ENCODE measurements at regions not wholly inside any gene's neighbourhood (a gene's known extent, or its start where the extent isn't known, plus 50 kb on each side); places are given as distances from the start of the nearest gene placed in this dataset.

DNA sequence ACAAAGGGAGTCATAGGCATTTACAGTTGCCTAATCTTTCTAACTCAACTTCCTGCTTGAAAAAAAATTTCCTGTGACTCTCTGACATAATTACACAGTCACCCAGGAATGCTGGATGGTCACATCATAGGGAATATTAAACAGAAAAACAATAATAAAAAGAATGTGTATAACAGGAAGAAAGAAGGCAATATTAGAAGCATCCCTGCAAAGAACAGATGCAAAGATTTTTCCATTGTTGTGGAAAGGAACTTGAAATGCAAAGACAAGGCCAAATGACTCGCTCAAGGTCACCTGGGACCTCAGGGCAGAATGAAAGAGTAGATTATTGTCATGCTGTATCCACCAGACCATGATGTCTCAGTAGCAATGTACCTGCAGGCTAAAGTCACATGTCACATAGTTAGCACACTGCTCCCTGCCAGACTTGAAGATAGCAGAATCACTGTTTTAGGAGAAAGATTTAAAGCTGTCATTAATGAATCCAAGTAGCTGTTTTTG is 184.3 kb downstream of the CYYR1 start (continued):
- TF ChIP-seq, protein P1, sequence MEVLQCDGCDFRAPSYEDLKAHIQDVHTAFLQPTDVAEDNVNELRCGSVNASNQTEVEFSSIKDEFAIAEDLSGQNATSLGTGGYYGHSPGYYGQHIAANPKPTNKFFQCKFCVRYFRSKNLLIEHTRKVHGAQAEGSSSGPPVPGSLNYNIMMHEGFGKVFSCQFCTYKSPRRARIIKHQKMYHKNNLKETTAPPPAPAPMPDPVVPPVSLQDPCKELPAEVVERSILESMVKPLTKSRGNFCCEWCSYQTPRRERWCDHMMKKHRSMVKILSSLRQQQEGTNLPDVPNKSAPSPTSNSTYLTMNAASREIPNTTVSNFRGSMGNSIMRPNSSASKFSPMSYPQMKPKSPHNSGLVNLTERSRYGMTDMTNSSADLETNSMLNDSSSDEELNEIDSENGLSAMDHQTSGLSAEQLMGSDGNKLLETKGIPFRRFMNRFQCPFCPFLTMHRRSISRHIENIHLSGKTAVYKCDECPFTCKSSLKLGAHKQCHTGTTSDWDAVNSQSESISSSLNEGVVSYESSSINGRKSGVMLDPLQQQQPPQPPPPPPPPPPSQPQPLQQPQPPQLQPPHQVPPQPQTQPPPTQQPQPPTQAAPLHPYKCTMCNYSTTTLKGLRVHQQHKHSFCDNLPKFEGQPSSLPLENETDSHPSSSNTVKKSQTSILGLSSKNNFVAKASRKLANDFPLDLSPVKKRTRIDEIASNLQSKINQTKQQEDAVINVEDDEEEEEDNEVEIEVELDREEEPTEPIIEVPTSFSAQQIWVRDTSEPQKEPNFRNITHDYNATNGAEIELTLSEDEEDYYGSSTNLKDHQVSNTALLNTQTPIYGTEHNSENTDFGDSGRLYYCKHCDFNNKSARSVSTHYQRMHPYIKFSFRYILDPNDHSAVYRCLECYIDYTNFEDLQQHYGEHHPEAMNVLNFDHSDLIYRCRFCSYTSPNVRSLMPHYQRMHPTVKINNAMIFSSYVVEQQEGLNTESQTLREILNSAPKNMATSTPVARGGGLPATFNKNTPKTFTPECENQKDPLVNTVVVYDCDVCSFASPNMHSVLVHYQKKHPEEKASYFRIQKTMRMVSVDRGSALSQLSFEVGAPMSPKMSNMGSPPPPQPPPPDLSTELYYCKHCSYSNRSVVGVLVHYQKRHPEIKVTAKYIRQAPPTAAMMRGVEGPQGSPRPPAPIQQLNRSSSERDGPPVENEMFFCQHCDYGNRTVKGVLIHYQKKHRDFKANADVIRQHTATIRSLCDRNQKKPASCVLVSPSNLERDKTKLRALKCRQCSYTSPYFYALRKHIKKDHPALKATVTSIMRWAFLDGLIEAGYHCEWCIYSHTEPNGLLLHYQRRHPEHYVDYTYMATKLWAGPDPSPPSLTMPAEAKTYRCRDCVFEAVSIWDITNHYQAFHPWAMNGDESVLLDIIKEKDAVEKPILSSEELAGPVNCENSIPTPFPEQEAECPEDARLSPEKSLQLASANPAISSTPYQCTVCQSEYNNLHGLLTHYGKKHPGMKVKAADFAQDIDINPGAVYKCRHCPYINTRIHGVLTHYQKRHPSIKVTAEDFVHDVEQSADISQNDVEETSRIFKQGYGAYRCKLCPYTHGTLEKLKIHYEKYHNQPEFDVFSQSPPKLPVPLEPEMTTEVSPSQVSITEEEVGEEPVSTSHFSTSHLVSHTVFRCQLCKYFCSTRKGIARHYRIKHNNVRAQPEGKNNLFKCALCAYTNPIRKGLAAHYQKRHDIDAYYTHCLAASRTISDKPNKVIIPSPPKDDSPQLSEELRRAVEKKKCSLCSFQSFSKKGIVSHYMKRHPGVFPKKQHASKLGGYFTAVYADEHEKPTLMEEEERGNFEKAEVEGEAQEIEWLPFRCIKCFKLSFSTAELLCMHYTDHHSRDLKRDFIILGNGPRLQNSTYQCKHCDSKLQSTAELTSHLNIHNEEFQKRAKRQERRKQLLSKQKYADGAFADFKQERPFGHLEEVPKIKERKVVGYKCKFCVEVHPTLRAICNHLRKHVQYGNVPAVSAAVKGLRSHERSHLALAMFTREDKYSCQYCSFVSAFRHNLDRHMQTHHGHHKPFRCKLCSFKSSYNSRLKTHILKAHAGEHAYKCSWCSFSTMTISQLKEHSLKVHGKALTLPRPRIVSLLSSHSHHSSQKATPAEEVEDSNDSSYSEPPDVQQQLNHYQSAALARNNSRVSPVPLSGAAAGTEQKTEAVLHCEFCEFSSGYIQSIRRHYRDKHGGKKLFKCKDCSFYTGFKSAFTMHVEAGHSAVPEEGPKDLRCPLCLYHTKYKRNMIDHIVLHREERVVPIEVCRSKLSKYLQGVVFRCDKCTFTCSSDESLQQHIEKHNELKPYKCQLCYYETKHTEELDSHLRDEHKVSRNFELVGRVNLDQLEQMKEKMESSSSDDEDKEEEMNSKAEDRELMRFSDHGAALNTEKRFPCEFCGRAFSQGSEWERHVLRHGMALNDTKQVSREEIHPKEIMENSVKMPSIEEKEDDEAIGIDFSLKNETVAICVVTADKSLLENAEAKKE (CRISPR knock-in tag; IDR thresholded peaks at IDR 0.05), result no peak

DNA sequence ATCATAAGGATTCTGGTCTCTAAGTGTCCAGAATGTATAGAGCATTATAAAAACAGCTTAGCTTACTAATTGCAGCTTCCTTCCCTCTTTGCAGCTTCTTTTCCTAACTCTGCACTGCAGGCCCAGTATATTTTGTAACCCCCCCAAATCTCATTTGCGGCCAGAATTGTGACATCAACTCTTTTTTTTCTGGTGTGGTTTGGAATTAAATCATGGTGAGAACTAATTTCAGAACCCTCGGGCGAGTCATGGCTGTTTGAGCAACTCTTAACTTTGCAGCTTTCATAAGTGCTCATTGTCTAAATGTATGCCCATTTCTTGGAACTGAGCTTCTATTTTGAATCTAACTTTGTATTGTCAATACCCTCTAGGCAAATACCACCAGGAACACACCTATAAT is 187.4 kb downstream of the CYYR1 start:
- H3K36me3 Mint-ChIP-seq (ENCODE audit: low read depth), result peaks cover 7% of the 10 kb centered on the region; the same call in 1 of the 3 replicates
- TF ChIP-seq POLR2AphosphoS5 (IDR thresholded peaks at IDR 0.05; ENCODE audit: low read depth) (no peak), ZNF331 (CRISPR knock-in tag; IDR thresholded peaks at IDR 0.05; ENCODE audit: low read depth) (no peak), JUNB (IDR thresholded peaks at IDR 0.05; ENCODE audit: unreplicated experiment) (no peak), CREB1 (CRISPR knock-in tag; IDR thresholded peaks at IDR 0.05; ENCODE audit: low read depth) (no peak), EZH2phosphoT487 (IDR thresholded peaks at IDR 0.05; ENCODE audit: unreplicated experiment) (no peak), ZNF114 (CRISPR knock-in tag; IDR thresholded peaks at IDR 0.05) (no peak), CTCF (conservative IDR thresholded peaks at IDR 0.05; ENCODE audit: low read depth in 2 of 2) (no peak)
- TF ChIP-seq, protein P2, sequence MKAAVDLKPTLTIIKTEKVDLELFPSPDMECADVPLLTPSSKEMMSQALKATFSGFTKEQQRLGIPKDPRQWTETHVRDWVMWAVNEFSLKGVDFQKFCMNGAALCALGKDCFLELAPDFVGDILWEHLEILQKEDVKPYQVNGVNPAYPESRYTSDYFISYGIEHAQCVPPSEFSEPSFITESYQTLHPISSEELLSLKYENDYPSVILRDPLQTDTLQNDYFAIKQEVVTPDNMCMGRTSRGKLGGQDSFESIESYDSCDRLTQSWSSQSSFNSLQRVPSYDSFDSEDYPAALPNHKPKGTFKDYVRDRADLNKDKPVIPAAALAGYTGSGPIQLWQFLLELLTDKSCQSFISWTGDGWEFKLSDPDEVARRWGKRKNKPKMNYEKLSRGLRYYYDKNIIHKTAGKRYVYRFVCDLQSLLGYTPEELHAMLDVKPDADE (IDR thresholded peaks at IDR 0.05), result no peak

More for the DNA sequence above, 187.4 kb downstream of the CYYR1 start:
- DNase-seq (ENCODE audit: low spot score) (no peak), ATAC-seq (no peak)
- Histone ChIP-seq H3K4me2 (no peak overlapping the region), H3K36me3 (ENCODE audit: insufficient read depth) (no peaks in the 10 kb centered on the region), H3K27ac (ENCODE audit: low read depth) (no peak overlapping the region), H3K4me3 (no peak overlapping the region), H3K27me3 (ENCODE audit: insufficient read depth) (no peaks in the 10 kb centered on the region), H2AFZ (no peak overlapping the region), H3K79me2 (replicated peaks; ENCODE audit: insufficient read depth) (no peaks in the 10 kb centered on the region), H3K4me1 (ENCODE audit: insufficient read depth) (no peaks in the 10 kb centered on the region), H3F3A (replicated peaks; ENCODE audit: low read depth) (no peaks in the 10 kb centered on the region), H3K9me2 (ENCODE audit: insufficient read depth) (no peaks in the 10 kb centered on the region), H4K20me1 (replicated peaks; ENCODE audit: insufficient read depth) (no peaks in the 10 kb centered on the region)
- Mint-ChIP-seq H3K4me1 (no peaks in the 10 kb centered on the region), H3K27ac (no peak overlapping the region), H3K27me3 (ENCODE audit: insufficient read depth, low read depth, poor library complexity) (peaks cover 5% of the 10 kb centered on the region), H3K9me3 (peaks cover 22% of the 10 kb centered on the region), H3K4me3 (no peak overlapping the region)

Data from GM23338 (cell line).